Nephron (organoid): ENCODE measurements at regions not wholly inside any gene's neighbourhood (a gene's known extent, or its start where the extent isn't known, plus 50 kb on each side); places are given as distances from the start of the nearest gene placed in this dataset.

Experiments used
- H3K27ac Mint-ChIP-seq, 3 experiments: 2 replicates each; pipeline ENCODE4 v1.8.0; 2020; ENCODE audit warnings: mixed read lengths in 3 of 3, mild to moderate bottlenecking in 2 of 3, moderate library complexity in 1 of 3
- H3K27me3 Mint-ChIP-seq: 2 replicates; pipeline ENCODE4 v1.8.0; 2021; ENCODE audit warnings: low read depth, mild to moderate bottlenecking, moderate library complexity, mixed read lengths
- H3K36me3 Mint-ChIP-seq: 2 replicates; pipeline ENCODE4 v1.8.0; 2020; ENCODE audit warnings: low read depth, mixed read lengths
- H3K4me1 Mint-ChIP-seq: 2 replicates; pipeline ENCODE4 v1.8.0; 2020; ENCODE audit warnings: mixed read lengths
- H3K4me3 Mint-ChIP-seq, 3 experiments: 2 replicates each; pipeline ENCODE4 v1.8.0; 2020; ENCODE audit warnings: mild to moderate bottlenecking in 3 of 3, mixed read lengths in 3 of 3, moderate library complexity in 2 of 3
- H3K9me3 Mint-ChIP-seq: 2 replicates; pipeline ENCODE4 v1.8.0; 2020; ENCODE audit warnings: mixed read lengths
- TF ChIP-seq, protein P1 (sequence below), 3 experiments: fragments of 200-600 bp; sonication (generic); IDR thresholded peaks; one replicate each; pipeline ENCODE4 v1.5.0; 2021; ENCODE audit warnings: antibody characterized with exemption in 3 of 3; ENCODE audit not compliant: unreplicated experiment in 3 of 3

GRCh38 chr11:104214517-104214916 lies 50.6 kb upstream of the PDGFD start:
- H3K4me3 Mint-ChIP-seq = no peak overlapping the region
- TF ChIP-seq, protein P1, sequence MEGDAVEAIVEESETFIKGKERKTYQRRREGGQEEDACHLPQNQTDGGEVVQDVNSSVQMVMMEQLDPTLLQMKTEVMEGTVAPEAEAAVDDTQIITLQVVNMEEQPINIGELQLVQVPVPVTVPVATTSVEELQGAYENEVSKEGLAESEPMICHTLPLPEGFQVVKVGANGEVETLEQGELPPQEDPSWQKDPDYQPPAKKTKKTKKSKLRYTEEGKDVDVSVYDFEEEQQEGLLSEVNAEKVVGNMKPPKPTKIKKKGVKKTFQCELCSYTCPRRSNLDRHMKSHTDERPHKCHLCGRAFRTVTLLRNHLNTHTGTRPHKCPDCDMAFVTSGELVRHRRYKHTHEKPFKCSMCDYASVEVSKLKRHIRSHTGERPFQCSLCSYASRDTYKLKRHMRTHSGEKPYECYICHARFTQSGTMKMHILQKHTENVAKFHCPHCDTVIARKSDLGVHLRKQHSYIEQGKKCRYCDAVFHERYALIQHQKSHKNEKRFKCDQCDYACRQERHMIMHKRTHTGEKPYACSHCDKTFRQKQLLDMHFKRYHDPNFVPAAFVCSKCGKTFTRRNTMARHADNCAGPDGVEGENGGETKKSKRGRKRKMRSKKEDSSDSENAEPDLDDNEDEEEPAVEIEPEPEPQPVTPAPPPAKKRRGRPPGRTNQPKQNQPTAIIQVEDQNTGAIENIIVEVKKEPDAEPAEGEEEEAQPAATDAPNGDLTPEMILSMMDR (IDR thresholded peaks at IDR 0.05; ENCODE audit: unreplicated experiment in 3 of 3) = no peak
- peaks cover 19% of the 10 kb centered on the region for H3K9me3 Mint-ChIP-seq
- H3K4me1 Mint-ChIP-seq = no peaks in the 10 kb centered on the region
- no peaks in the 10 kb centered on the region for H3K27me3 Mint-ChIP-seq
- no peaks in the 10 kb centered on the region for H3K36me3 Mint-ChIP-seq
- H3K27ac Mint-ChIP-seq = no peak overlapping the region
